ENCODE measurements at regions not wholly inside any gene's neighbourhood (a gene's known extent, or its start where the extent isn't known, plus 50 kb on each side); places are given as distances from the start of the nearest gene placed in this dataset.

DNA sequence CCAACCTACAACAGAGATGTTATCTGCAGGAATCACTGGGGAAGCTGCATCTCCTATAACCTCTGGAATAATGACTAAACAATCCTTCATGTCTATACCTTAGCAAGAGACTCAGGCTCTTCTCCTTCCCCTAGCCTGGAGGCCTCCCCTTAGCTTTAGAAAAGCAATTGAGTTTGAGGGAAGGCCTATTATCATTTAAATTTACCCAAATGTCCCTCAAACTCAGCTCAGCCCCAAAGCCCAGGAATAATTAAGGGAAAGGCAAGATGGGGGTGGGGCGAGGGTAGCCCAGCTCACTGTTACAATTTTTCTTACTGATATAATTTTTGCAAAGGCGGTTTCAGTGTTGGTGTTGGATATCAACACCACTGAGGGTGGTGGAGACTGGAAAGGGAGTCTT, 151.4 kb upstream of the EEA1 start:
- H3K9me3 ChIP-seq (ENCODE audit: control insufficient read depth, insufficient read depth, low read length) = no peaks in the 10 kb centered on the region
- H4K91ac ChIP-seq (ENCODE audit: insufficient read depth, low read depth, low read length) = no peak overlapping the region
- H2AFZ ChIP-seq (replicated peaks; ENCODE audit: low read length, poor library complexity) = no peak overlapping the region
- H3K18ac ChIP-seq (ENCODE audit: low read depth, low read length) = no peak overlapping the region
- H2AK5ac ChIP-seq (ENCODE audit: low read depth, low read length) = peak overlapping the region; percentile 1; the same call in 1 of the 2 replicates
- no TSS peak for BruUV-seq (replicated peaks)
- peak overlapping the region; percentile 44 for H2AK9ac ChIP-seq (replicated peaks; ENCODE audit: low read depth, low read length, poor library complexity)
- peak overlapping the region; percentile 24 for H2BK5ac ChIP-seq (ENCODE audit: low read depth, low read length, poor library complexity, severe bottlenecking)
- H2BK120ac ChIP-seq (ENCODE audit: low read depth, low read length) = peak overlapping the region; percentile 85
- WGBS, 2 experiments (ENCODE audit: extremely low coverage in 2 of 2, insufficient read length in 1 of 2) = no CpG with 5 or more reads among the region's 2 CpGs
- peak overlapping the region; percentile 86; the same call in 1 of the 2 replicates for H2BK20ac ChIP-seq (ENCODE audit: low read depth, low read length)
- POLR2A ChIA-PET (ENCODE audit: unreplicated experiment) = no interaction called here
- DNase-seq = no peak
- H3K9ac ChIP-seq (ENCODE audit: low read depth, low read length) = no peak overlapping the region
- TF ChIP-seq POLR2A (IDR thresholded peaks at IDR 0.05; ENCODE audit: low read depth, low read length) (no peak), RCOR1 (IDR thresholded peaks at IDR 0.05; ENCODE audit: insufficient replicate concordance, low read length) (no peak)
- H3K14ac ChIP-seq (replicated peaks; ENCODE audit: low read depth, low read length) = peak overlapping the region; percentile 74
- dilution Hi-C loops (cut with HindIII; ENCODE audit: low sequenced_read_pairs, unreplicated experiment) (no loop called here), in situ Hi-C loops (cut with MboI; ENCODE audit: low sequenced_read_pairs) (no loop called here), intact Hi-C loops (cut with micrococcal nuclease) (no loop called here)
- CTCF ChIA-PET = no interaction called here
- H3K4me3 ChIP-seq (ENCODE audit: insufficient read depth, low read depth, low read length) = no peak overlapping the region
- H3K79me1 ChIP-seq (ENCODE audit: low read depth in 1 of 2, low read length in 2 of 2) = no peaks in the 10 kb centered on the region
- peak overlapping the region; percentile 80; the same call in 1 of the 2 replicates for H3K23ac ChIP-seq (ENCODE audit: low read depth, low read length)
- no peak overlapping the region for H4K5ac ChIP-seq (ENCODE audit: low read depth, low read length)
- no peaks in the 10 kb centered on the region for H3K36me3 ChIP-seq (ENCODE audit: control insufficient read depth, insufficient read depth, low read length)
- peak overlapping the region in 1 of 2 experiments; percentile 69; a peak in 2 of 4 replicates for H4K8ac ChIP-seq (ENCODE audit: low read depth in 2 of 2, low read length in 2 of 2)
- no peaks in the 10 kb centered on the region for H3K27me3 ChIP-seq (ENCODE audit: control insufficient read depth, insufficient read depth, low read length)
- H3K56ac ChIP-seq (ENCODE audit: extremely low read depth, insufficient read depth, low read length) = no peak overlapping the region
- no peak overlapping the region for H3K27ac ChIP-seq (ENCODE audit: insufficient read depth, low read length)
- H3K4me1 ChIP-seq (ENCODE audit: control insufficient read depth, insufficient read depth, low read length) = peaks cover 3% of the 10 kb centered on the region
- H3K9me1 ChIP-seq (ENCODE audit: insufficient read depth, low read length) = 0 out of 2 replicates have a peak, but pooled peaks cover 2% of the 10 kb centered on the region
- H2BK15ac ChIP-seq (ENCODE audit: low read depth, low read length) = peak overlapping the region; percentile 29; the same call in 2 of the 3 replicates
- no peaks in the 10 kb centered on the region for H4K20me1 ChIP-seq (ENCODE audit: insufficient read depth, low read length)
- H3K4ac ChIP-seq (ENCODE audit: low read depth, low read length) = peak overlapping the region; percentile 73; the same call in 1 of the 2 replicates
- H3K4me2 ChIP-seq (ENCODE audit: low read depth, low read length) = no peak overlapping the region
- no peak for ATAC-seq (ENCODE audit: low read depth)

All from IMR-90 (cell line).